Esophagus mucosa (tissue), 1 donor: ENCODE measurements at regions not wholly inside any gene's neighbourhood (a gene's known extent, or its start where the extent isn't known, plus 50 kb on each side); places are given as distances from the start of the nearest gene placed in this dataset.

Experiments
- ATAC-seq: fragments of 200-7000 bp; cut with Tn5 transposase; one replicate; pipeline ENCODE4 v1.9.1; 2020
- donor health status: DM: yes; HTN: yes; CAD: no.

DNA sequence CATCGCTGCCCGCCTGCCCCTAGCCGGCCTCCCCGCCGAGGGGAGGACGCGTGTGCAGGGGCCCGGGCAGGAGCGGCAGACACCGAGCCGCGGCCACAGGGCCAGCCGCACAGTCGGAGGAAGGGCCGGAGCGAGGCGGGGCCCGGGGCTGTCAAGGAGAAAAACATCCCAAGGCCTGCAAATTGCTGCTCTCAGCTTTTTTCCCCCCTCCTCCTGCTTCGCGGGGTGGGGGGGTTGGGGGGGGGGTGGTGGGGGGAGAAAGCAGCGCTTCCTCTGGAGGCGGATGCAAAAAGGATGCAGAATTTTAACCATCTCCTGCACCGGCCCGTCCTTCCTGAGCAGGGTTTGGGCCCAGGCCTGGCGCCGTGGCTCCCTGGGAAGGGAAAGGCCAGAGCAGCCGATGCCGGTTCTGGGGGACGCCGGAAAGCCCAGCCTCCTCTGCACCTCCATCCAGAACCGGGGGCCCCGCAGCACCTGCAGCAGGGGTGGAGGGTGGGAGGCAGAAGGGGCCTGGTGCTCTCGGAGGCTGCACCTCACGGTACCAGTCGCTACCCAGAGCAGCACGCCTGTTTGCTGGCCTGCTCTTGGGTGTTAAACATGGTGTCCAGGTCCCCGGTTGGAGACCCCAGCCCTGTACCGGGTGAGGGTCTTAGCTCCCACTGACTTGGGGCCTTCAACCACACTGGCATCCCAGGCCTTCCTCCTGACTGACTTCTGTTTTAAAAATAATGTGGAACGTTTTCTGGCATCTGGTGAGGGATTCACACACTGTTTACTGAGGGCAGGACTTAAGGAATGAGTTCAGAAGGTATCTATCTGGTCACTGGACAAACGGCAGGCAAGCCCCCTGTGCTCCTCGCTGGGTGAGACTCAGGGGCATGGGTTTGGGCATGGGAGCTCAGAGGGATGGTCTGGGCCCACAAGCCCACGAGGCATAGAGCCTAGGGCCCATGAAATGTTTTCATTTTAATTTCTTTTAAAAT is 77.4 kb upstream of the WNT7B start:
- peak; percentile 14 for ATAC-seq

DNA sequence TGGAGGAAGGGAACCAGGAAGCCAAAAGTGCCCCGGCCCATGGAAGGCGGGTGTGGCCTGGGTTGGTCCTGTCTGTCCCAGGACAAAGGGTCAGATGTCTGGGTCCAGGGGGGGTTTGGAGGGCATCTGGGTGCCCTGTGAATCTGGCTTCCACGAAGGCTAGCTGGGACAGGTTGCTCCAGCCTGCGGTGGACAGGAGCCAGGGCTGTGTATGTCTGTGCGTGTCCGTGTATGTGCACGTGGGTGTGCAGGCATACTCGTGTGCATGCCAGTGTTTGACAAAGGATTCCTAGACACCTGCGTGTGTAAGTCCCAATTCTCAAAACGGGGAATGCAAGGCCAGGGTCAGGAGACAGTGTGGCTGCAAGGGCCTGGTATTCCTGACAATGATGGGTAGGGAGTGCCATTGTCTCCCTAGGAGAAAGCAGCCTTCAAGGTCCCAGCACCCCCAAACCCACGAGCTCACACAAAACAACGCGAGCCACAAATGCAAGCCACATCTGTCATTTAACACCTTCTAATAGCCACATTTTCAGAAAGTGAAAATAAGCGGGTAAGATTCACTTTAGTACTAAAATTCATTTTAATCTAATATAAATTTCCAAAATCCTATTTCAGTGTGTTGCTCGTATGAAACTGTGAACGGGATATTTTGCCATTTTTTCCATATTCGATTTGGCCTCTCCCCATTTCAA is 78.4 kb upstream of the WNT7B start:
- ATAC-seq = peak; percentile 11

DNA sequence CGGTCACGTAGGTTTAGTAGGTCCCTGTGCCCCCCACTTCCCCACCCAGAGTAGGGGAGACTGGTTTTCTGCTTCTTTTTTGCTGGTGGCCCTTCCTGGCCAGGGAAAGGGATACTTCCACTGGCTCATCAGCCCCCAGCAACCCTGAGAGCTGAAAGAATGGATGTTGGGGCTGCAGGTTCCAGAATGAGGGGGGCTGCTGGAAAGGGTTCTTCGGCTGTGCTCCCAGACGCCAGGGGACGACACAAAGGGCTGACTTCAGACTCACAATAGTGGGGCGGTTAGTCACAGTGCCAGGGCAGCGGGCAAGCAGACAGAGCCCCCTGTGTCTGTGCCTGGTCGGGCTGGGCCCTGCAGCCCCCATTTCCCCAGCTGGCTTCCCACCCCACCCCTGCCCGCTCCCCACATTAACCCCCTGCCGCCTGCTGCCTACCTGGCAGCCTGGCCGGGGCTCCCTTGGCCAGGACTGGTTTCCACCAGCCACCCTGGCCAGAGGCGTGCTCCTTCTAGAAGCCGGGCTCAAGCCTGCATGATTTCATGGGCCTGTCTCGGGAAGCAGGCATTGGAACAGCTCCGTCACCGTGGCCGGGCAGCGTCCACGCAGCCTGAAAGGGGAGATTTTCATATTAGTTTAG is 79.1 kb upstream of the WNT7B start:
- ATAC-seq = no peak

DNA sequence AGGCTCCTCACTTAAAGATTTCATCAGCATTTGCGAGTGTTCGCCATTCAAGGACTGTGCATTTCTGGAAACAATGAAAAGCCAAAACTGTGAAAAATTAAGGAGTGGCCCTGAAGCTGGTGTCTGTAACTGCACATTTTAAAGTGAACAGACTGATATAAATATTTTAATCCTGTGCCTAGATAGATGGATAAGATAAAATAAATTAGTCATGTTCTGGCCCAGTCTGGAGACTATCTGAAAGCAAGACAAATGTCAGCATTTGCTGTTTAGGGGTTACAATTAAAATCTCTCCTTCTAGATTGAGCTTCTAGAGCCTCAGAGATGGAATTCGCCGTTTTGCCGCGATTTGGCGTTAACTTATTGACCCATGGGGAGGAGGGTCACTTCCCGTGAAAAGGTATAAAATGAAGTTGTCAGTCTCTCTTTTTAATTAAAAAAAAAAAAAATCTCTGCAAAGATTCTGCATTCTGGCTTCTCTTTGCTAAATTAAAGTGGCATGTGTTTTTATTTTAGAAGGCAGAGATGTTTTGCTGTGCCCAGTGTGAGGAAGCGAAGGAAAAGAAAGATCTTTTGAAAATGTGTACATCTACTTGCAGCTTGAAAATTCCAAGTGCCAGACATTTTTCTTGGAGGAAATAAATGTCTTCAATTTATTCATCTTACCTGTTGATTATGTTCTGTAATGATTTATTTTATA is 79.7 kb upstream of the WNT7B start:
- ATAC-seq = no peak

DNA sequence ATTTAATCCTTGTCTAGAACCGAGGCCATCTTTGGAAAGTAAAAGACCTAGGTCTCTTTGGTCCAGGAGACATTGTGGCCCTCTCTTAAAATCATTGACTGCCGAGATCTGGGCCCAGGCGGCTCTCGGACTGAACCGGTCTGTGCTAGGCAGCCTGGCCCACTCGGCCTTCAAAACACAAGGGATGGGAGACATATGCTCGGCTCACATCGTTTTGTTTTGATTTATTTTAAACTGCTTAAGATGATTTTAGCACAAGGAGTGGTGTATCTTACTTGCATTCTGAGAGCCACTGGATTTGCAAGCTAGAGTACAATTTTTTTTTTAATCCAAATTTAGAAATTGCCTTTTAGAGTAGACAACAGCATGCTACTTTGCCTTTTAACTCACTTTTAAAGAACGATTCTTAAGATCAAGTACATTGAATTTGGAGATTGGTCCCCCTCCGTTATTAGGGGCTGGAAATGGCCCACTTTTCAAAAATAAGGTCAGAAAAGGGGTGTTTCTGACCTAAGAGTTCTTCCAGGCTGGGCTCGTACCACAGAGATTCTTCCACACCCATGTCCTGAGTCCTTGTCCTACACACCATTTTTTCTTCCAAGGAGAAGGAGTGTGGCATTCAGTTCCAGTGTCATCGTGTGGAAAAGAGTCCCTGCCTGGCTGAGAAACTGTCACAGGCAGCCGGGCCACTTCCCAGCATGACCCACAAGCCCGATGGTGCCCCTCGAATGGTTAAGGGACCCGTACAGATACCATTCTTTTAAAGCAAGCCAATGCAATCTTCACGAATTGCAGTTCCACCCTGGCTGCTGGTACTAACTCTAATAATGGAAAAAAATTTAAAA is 80.5 kb upstream of the WNT7B start:
- ATAC-seq = no peak

DNA sequence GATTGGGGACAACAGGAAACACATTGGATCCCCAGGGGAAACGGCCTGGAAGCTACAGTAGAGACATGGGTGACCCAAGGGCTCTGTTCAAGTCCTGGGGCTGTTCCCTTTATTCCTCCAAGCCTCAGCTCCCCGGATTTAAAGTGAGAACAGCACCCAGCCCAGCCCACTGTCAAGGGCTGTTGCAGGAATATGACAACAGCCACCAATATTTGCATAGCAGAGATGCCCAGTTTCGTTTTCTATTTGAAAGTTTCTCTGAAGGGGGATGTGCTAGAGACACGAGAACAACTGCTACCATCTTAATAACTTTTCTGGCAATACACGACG is 81.1 kb upstream of the WNT7B start:
- ATAC-seq = peak; percentile 53

DNA sequence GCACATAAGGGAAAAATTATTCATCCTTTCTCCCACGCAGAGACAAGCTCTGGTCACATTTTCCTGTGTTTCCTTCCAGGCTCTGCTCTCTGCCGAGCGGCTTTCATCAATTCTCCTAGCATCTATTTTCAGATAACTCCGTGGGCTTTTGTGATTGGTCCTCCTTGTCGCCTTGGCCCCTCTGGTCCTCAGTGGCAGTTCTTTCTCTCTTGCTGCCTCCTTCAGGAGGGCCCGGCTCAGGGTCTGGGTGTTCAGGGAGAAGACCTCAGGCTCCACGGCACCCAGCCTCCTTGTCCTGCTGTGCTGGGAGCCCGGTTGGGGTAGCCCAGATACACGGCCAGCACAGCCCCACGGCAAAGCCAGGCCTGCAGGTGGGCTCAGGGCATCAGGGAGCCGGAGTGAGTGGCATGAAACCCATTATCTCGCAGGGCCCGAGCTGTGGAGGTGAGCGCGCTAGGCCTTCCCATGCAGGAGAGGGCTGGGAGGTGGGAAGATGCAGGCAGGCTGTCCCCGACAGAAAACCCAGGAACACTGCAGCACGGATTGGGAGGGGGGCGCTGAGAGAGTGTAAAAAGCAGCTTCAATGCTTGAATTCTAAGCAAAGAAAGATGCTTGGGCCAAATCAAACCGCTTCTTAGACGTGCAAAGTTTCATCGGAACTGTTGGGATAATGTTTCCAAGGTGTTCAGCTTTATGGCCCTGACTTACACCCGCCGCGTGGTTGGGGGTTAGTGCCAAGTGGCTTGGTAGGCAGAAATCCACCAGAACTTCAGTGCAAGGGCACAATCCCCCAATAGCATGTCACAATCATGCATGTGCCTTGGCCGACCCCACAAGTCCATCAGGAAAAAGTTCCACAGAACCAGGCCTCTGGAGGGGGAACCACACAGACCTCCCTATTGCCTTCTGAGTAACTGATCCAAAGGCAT is 81.9 kb upstream of the WNT7B start:
- no peak for ATAC-seq

DNA sequence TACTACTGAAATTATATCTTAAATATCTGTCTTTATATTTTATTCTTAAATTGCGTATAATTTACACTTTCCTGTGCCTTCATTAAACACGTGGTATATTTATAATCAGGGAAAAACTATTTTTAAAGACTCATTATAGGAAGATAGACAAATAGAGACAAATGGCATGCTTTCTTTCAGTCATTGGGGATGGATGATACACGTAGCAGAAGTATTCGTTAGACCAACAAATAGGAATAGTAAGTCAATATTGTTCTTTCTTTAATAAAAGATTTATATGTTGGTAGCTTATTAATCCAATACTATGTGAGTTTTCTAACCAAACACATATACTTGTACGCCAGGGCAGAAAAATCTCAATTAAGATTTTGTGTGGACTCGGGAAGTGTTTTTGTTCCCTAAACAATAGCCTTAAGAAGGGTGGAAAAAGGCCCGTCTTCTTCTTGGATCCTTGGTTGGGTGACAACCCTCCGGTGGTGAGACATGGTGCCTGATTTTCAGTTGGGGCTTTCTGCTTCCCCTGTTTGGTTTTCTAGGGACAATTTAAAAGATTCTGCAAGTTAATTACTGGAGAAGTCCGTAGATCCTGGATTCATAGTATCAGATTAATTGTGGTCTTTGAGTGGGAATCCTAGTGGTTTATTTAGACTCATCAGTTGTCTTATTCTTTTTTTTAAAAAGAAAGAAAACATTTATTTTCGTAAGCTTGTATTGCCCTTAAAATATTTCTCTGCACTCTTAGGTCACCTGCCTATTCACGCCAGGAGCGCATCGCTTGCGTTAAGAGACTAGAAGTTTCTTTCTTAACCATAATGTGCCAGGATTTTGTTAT is 83.5 kb upstream of the WNT7B start:
- no peak for ATAC-seq

DNA sequence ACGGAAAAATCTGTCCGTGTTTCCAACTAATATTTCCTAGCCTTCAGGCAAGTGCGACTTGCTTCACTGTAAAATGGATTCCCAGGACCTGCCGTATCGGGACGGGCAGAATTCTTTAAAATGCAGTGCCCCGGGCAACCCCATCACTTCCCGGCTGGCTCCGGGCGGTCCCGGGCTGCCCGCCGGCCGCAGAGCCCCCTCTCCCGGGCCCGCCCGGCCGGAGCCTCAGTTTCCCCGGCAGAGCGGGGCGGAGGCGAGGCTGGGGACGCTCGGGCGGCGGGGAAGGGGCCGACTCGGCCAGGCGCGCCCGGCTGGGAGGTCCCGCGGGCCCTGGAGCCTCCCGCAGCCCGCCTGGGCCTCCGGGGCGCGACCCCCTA is 84.2 kb upstream of the WNT7B start:
- ATAC-seq = no peak

DNA sequence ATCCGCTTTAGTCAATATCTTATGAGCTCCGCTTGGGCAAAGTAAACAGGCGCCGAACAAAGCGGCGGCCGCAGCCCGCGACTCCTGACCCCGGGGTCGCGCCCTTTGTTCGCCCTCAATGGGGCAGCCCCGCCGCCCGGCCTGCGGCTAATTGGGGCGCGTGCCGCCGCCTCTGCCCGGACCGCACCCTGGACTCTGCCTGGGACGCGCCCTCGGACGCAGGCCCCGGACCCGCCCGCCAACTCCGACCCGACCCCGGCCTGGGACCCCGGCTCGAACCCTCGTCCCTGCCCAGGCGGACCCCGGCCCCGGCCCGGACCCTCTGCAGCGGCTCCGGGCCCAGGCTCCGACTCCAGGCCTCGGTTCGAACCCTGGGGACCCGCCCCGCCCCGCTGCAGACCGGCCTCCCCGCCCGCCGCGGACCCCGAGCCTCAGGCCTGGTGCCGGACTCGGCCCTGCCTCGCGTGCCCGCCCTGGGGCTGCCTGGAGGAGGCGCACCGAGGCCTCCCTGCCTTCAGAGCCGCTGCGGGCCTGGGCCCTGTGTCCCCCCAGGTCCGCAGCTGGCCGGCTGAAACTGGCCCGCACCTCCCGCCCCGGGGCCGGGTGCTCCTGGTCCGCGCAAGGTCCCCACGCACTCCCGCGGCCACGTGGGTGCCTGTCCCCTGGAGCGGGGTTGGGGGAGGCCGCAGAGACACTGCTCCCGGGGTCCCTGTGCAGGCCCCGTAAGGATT is 84.7 kb upstream of the WNT7B start:
- ATAC-seq = peak; percentile 1

DNA sequence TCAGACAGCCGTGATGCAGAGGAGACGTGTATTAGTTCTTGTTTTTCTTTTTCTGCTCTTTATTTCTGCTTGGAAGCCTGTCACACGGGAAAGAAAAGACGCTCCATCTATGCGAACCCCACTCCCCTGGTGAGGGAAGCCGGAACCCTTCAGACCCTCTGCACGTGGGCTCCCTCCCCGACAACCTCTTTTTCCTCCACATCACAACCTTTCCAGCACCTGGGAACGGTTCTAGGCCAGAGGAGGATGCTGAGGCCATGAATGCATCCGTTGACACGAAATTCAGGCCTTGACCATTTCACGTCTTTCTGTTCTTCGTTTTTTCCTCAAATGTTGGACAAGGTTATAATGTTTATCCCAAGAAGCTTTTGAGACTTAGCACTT is 85.3 kb upstream of the WNT7B start:
- ATAC-seq = no peak

DNA sequence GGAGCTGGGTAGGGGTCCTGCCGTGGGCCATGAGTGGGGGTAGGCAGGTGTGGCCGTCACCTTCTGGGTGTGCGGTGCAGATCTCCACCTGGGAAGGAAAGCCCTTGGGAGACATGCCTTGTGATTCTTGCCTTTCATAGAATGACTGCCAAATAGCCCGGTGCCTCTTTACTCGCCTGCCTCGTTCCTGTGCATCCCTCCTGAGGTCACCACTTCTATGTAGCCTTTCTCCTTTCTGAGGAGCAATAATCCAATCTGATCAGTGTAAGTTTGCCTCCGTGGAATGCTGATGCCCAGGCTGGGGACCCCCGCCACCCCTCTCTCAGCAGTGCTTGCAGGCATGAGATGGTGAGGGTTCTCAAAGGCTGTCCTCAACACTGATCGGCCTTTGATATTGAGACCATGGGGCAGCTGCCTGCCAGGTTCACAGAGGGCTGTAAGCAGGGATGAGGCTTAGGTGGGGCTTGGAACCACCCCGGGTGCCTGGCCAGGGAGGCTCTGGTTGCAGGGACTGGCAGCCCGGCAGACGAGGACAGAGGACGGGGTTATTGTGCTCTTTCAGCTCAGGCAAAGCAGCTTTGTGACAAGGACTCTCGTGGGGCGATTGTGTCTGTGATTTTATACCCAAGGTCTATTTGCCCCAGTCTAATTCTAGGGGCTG is 86.1 kb upstream of the WNT7B start:
- no peak for ATAC-seq

DNA sequence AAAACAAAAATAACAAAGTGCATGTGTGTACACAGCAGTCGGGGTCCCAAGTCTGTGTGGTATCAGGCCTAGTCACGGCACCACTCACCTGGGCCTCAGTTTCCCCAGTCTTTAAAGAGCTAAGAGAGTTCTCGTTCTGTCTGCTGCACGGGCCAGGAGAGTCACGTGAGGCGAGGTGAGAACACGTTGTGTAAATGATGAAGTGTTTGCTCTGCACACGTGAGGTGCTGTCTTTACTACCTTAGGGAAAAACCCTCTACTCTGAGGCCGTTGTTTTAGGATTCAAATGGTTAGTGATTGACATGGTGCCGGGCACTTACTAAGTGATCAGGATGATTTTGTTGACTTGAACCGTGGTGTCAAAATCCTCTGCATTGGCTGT is 86.5 kb upstream of the PPARA start:
- peak; percentile 47 for ATAC-seq

DNA sequence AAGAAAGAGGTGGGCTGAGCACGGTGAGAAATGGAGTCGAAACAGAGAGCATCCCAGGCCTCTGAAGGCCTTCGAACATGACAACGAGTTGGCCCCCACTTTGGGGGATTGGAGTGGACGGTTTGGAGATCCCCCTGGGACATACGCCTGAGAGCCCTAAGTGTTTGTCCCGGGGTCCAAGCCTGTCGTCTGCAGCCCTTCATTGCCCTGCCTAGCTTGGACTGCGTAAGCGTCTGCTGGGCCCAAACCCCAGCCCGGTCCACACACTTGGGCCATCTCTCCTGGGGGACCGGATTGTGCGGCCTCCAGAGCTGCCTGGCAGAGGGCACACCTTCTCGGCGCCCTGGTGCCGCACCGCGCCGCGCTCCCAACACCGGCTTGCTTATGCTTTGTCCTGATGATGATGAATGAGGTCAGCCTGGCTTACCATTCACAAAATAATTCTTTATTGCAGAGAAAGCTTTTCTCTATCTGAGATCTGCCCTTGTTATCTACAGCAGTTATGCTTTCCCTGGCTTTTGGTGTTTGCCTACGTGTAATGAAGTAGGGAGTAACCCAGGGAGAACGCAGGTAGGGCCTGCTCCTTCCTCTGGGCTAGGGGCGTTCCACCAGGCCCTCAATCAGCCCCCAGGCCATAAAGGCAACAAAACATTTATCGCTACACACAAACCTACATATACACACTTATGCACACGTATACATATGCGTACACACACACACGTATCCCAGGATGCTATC is 85.9 kb upstream of the PPARA start:
- ATAC-seq = peak; percentile 51

DNA sequence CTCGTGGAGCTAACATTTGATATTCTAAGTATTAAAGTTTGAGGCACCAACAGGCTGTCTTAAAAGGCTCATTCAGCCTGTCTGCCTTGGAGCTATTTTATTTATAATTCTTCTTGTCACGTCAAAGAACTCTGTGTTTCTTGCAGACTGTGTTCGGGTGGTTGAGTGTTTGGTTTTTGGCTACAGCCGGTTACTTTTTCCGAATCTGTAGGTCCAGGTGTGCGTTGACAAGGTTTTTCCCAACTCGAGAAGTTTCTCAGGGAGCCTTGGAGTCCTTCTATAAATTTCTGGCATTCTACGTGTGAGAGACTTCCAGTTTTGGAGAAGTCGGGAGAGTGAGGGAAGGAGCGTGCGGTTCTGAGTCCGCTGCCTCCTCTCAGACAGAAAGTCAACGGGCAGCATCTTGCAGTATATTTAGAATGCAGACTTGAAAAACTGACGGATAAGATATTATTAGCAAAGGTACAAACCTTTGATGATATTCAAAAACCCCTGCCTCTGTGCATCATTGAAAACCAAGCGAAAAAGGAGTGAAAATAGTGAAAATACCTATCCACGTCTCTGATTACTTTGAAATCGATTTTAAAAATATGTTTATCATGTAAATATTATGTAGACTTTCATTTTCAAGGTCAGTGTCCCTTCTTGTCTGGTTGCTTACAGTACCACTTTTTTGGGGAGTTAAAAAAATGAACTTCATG is 85.2 kb upstream of the PPARA start:
- ATAC-seq = no peak

DNA sequence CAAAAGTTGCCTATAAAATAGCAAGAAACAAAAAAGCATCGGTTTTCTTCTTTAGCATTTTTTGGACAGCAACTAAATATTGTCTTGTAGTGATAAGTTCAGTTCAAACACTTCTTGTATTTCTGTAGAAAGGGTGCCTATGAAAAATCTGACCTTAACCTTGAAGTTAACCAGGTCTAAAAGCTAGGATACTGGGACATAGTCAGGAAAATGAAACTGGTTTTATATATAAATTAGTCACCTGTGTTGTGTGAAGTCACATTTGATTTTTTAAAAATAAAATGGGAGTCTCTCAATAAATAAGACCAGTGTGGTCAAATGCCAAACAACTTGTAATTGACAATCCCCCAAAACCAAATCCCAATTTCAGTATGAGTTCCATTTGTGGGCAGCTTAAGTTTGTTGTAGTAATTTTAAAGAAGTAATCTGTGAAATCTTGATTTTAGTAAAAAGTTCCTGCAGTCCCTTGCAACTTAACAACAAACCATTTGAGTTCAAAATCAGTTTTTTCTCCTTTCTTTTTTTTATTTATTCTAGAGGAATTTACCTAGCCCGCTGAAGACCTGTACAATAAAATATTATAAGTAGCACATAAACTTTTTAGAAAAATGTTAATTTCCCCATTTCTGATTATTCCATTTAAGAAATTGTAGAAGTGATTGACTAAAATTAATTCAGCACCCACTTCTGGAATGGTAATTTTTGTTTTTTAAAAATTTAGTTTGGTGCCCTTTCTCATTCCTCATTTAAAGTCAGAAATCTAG is 84.5 kb upstream of the PPARA start:
- ATAC-seq = no peak

DNA sequence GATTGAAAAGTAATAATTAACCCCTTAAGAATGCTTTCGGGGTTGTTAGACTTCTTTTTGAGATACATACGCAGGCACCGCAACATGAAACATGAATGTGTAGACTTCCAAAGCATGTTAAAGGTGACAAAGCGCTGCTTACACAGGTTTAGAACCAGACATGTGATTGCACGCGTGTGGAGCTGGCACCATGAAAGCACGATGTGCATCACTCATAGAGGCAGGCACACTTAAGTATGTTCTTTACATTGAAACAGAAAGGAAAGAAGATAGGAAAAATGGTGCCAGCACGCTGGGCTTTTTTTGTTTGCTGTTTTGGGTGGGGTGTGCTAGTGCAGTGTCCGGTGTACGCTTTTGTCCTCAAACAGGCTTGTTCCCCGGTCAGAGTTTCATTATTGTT is 83.6 kb upstream of the PPARA start:
- peak; percentile 21 for ATAC-seq
